ENCODE measurements at regions not wholly inside any gene's neighbourhood (a gene's known extent, or its start where the extent isn't known, plus 50 kb on each side); places are given as distances from the start of the nearest gene placed in this dataset.

DNA sequence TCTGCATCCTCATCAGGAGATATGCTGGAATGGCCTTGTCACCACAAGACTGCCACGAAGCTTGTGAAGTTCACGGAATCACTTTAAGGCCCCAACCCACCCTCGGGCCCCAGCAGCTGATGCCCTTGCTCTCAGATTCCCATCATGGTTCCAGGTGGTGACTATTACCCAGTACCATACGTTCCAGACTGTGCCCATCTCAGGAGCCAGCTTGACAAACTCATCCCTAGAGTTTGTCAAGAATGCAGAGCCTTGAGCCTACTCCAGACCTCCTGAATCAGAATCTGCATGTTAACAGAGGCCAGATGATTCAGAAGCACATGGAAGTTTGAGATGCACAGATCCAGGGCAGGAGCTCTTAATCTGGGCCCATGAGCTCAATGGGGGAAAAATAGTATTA, 53.9 kb upstream of the RBM15 start:
- no peak for TF ChIP-seq POLR2A (IDR thresholded peaks at IDR 0.05; ENCODE audit: low read depth, low read length)
- TF ChIP-seq POLR2AphosphoS5 (IDR thresholded peaks at IDR 0.05; ENCODE audit: low read depth, low read length), result no peak
- TF ChIP-seq TAF1 (IDR thresholded peaks at IDR 0.05; ENCODE audit: borderline replicate concordance, low read depth, low read length), result no peak
